GM18909 (cell line): ENCODE measurements at regions not wholly inside any gene's neighbourhood (a gene's known extent, or its start where the extent isn't known, plus 50 kb on each side); places are given as distances from the start of the nearest gene placed in this dataset.

Experiments
- ATAC-seq: cut with Tn5 transposase; IDR thresholded peaks from one replicate; pipeline ENCODE4 v1.9.1; 2021; ENCODE audit warnings: mild to moderate bottlenecking; ENCODE audit not compliant: unreplicated experiment, poor library complexity

- ATAC-seq = no peak
These were observed 281.5 kb upstream of the MAGI2 start for GRCh38 chr7:79735012-79735411.

GRCh38 chr7:79734181-79734580, 280.7 kb upstream of the MAGI2 start:
- no peak for ATAC-seq

- no peak for ATAC-seq
These were observed 279.1 kb upstream of the MAGI2 start for GRCh38 chr7:79732535-79732934.

- no peak for ATAC-seq
These were observed 277.5 kb upstream of the MAGI2 start for GRCh38 chr7:79730971-79731370.

GRCh38 chr7:79723833-79724618, 270.6 kb upstream of the MAGI2 start:
- ATAC-seq = no peak

- ATAC-seq = no peak
These were observed 268.8 kb upstream of the MAGI2 start for GRCh38 chr7:79722217-79722616.

- ATAC-seq = no peak
These were observed 265.7 kb upstream of the MAGI2 start for GRCh38 chr7:79719216-79719615.

- no peak for ATAC-seq
These were observed 262.9 kb upstream of the MAGI2 start for GRCh38 chr7:79716329-79716728.

GRCh38 chr7:79714081-79714480, 260.6 kb upstream of the MAGI2 start:
- ATAC-seq = no peak

GRCh38 chr7:79713276-79713675, 259.8 kb upstream of the MAGI2 start:
- no peak for ATAC-seq

GRCh38 chr7:79711660-79712059, 258.2 kb upstream of the MAGI2 start:
- no peak for ATAC-seq

GRCh38 chr7:79709574-79710409, 256.3 kb upstream of the MAGI2 start:
- no peak for ATAC-seq

- no peak for ATAC-seq
These were observed 248.6 kb upstream of the MAGI2 start for GRCh38 chr7:79702116-79702515.

- no peak for ATAC-seq
These were observed 238.5 kb upstream of the MAGI2 start for GRCh38 chr7:79692015-79692414.

GRCh38 chr7:79691074-79691473, 237.6 kb upstream of the MAGI2 start:
- ATAC-seq = no peak

- no peak for ATAC-seq
These were observed 230.9 kb upstream of the MAGI2 start for GRCh38 chr7:79684384-79684783.

- ATAC-seq = no peak
These were observed 230.4 kb upstream of the MAGI2 start for GRCh38 chr7:79683916-79684315.

GRCh38 chr7:79683185-79683890, 229.9 kb upstream of the MAGI2 start:
- no peak for ATAC-seq

GRCh38 chr7:79681454-79681853, 228.0 kb upstream of the MAGI2 start:
- no peak for ATAC-seq

GRCh38 chr7:79673969-79674368, 220.5 kb upstream of the MAGI2 start:
- no peak for ATAC-seq

GRCh38 chr7:79673421-79673820, 220.0 kb upstream of the MAGI2 start:
- no peak for ATAC-seq
